ENCODE measurements at regions not wholly inside any gene's neighbourhood (a gene's known extent, or its start where the extent isn't known, plus 50 kb on each side); places are given as distances from the start of the nearest gene placed in this dataset.

- in situ Hi-C loops (cut with MboI; ENCODE audit: low sequenced_read_pairs), result no loop called here
Observed at GRCh38 chr22:48800036-48800885, 1027.4 kb downstream of the BRD1 start.

More at GRCh38 chr22:48800036-48800885, 1027.4 kb downstream of the BRD1 start:
- H3K9me3 ChIP-seq (ENCODE audit: control insufficient read depth, insufficient read depth, low read length), result peaks cover 72% of the 10 kb centered on the region
- H2AK9ac ChIP-seq (replicated peaks; ENCODE audit: low read depth, low read length, poor library complexity), result no peak overlapping the region
- ATAC-seq (ENCODE audit: low read depth), result no peak
- H2BK15ac ChIP-seq (ENCODE audit: low read depth, low read length), result no peak overlapping the region
- POLR2A ChIA-PET (ENCODE audit: unreplicated experiment), result no interaction called here
- H3K4me3 ChIP-seq (ENCODE audit: insufficient read depth, low read depth, low read length), result no peak overlapping the region
- H3K9ac ChIP-seq (ENCODE audit: low read depth, low read length), result no peak overlapping the region
- H3K4ac ChIP-seq (ENCODE audit: low read depth, low read length), result no peak overlapping the region
- H3K9me1 ChIP-seq (ENCODE audit: insufficient read depth, low read length), result no peaks in the 10 kb centered on the region
- H4K91ac ChIP-seq (ENCODE audit: insufficient read depth, low read depth, low read length), result no peak overlapping the region
- no peak for DNase-seq
- H3K56ac ChIP-seq (ENCODE audit: extremely low read depth, insufficient read depth, low read length), result no peak overlapping the region
- H4K8ac ChIP-seq (ENCODE audit: low read depth in 2 of 2, low read length in 2 of 2), result no peak overlapping the region
- no peak overlapping the region for H3K23ac ChIP-seq (ENCODE audit: low read depth, low read length)
- no peak overlapping the region for H3K14ac ChIP-seq (replicated peaks; ENCODE audit: low read depth, low read length)
- no peak overlapping the region for H2BK20ac ChIP-seq (ENCODE audit: low read depth, low read length)
- no peaks in the 10 kb centered on the region for H3K79me1 ChIP-seq (ENCODE audit: low read depth in 1 of 2, low read length in 2 of 2)
- no peaks in the 10 kb centered on the region for H3K4me1 ChIP-seq (ENCODE audit: control insufficient read depth, insufficient read depth, low read length)
- TF ChIP-seq SMC3 (IDR thresholded peaks at IDR 0.05; ENCODE audit: low read depth, low read length) (no peak), BHLHE40 (IDR thresholded peaks at IDR 0.05; ENCODE audit: low read depth, low read length) (no peak), RFX5 (IDR thresholded peaks at IDR 0.05; ENCODE audit: low read depth, low read length) (no peak), MAFK (IDR thresholded peaks at IDR 0.05; ENCODE audit: low read depth, low read length) (no peak), POLR2A (IDR thresholded peaks at IDR 0.05; ENCODE audit: low read depth, low read length) (no peak), ELK1 (IDR thresholded peaks at IDR 0.05; ENCODE audit: borderline replicate concordance, low read depth, low read length) (no peak), CEBPB (IDR thresholded peaks at IDR 0.05; ENCODE audit: low read depth, low read length) (no peak), CTCF (conservative IDR thresholded peaks at IDR 0.05; ENCODE audit: low read depth, low read length) (no peak), RCOR1 (IDR thresholded peaks at IDR 0.05; ENCODE audit: insufficient replicate concordance, low read length) (no peak), FOS (IDR thresholded peaks at IDR 0.05; ENCODE audit: low read depth, low read length) (no peak), USF2 (IDR thresholded peaks at IDR 0.05; ENCODE audit: low read depth, low read length) (no peak), NFE2L2 (IDR thresholded peaks at IDR 0.05; ENCODE audit: low read depth, low read length) (no peak), MXI1 (IDR thresholded peaks at IDR 0.05; ENCODE audit: borderline replicate concordance, low read depth, low read length) (no peak), RAD21 (IDR thresholded peaks at IDR 0.05; ENCODE audit: low read length) (no peak), CHD1 (IDR thresholded peaks at IDR 0.05; ENCODE audit: low read depth, low read length) (no peak)
- H3K27me3 ChIP-seq (ENCODE audit: control insufficient read depth, insufficient read depth, low read length), result no peaks in the 10 kb centered on the region
- H3K36me3 ChIP-seq (ENCODE audit: control insufficient read depth, insufficient read depth, low read length), result no peaks in the 10 kb centered on the region
- H4K20me1 ChIP-seq (ENCODE audit: insufficient read depth, low read length), result no peaks in the 10 kb centered on the region
- dilution Hi-C loops (cut with HindIII; ENCODE audit: low sequenced_read_pairs, unreplicated experiment), result no loop called here
- H2AK5ac ChIP-seq (ENCODE audit: low read depth, low read length), result no peak overlapping the region
- BruUV-seq (replicated peaks), result no TSS peak
- intact Hi-C loops (cut with micrococcal nuclease), result no loop called here
- H3K18ac ChIP-seq (ENCODE audit: low read depth, low read length), result no peak overlapping the region
- WGBS, 2 experiments (ENCODE audit: extremely low coverage in 2 of 2, insufficient read length in 1 of 2), result 47% methylated on average over 12 of the region's 23 CpGs; no CpG with 5 or more reads in 1 of the 2 experiments
- no peak overlapping the region for H3K4me2 ChIP-seq (ENCODE audit: low read depth, low read length)
- no peak overlapping the region for H2AFZ ChIP-seq (replicated peaks; ENCODE audit: low read length, poor library complexity)
- no peak overlapping the region for H2BK120ac ChIP-seq (ENCODE audit: low read depth, low read length)
- no peak overlapping the region for H3K27ac ChIP-seq (ENCODE audit: insufficient read depth, low read length)
- no peak overlapping the region for H4K5ac ChIP-seq (ENCODE audit: low read depth, low read length)
- CTCF ChIA-PET, result no interaction called here
- H2BK5ac ChIP-seq (ENCODE audit: low read depth, low read length, poor library complexity, severe bottlenecking), result no peak overlapping the region

Data from IMR-90 (cell line).